SK-N-SH (cell line): ENCODE measurements at regions not wholly inside any gene's neighbourhood (a gene's known extent, or its start where the extent isn't known, plus 50 kb on each side); places are given as distances from the start of the nearest gene placed in this dataset.

Experiments
- CTCF ChIA-PET: fragments of 300-600, 350-600 bp; formaldehyde crosslinking; extraction: SDS; loops from one replicate; lab custom pipeline; 2021; lab: Yijun Ruan, JAX
- POLR2A ChIA-PET: fragments of 350-600 bp; sonication (Branson Sonifier 250); formaldehyde crosslinking; extraction: SDS; loops from one replicate; lab custom pipeline; 2020; ENCODE audit warnings: antibody characterized with exemption, inconsistent platforms; lab: Yijun Ruan, JAX
- DNase-seq: peaks from one replicate; pipeline ENCODE4 v3.0.0; 2012
- H2AFZ ChIP-seq: fragments of 200-600 bp; sonication (generic); 2 replicates; pipeline ENCODE4 v1.8.1; 2016; ENCODE audit warnings: antibody characterized with exemption, mild to moderate bottlenecking, low read depth
- H3F3A ChIP-seq: fragments of 200-600 bp; sonication (generic); replicated peaks from 2 replicates; pipeline ENCODE3; 2016; ENCODE audit warnings: antibody characterized with exemption, mild to moderate bottlenecking; ENCODE audit not compliant: insufficient read depth
- H3K27ac ChIP-seq, 2 experiments: fragments of 200-500 bp in 1 of 2; fragments of 200-600 bp in 1 of 2; sonication (Bioruptor generic) in 1 of 2; sonication (generic), shearing (Covaris generic) in 1 of 2; 2 replicates each; pipeline versions ENCODE4 v1.5.1 to v1.6.1; 2014 to 2016; ENCODE audit warnings: low read depth in 2 of 2, inconsistent platforms in 1 of 2, low read length in 1 of 2, mild to moderate bottlenecking in 1 of 2, mixed read lengths in 1 of 2
- H3K27me3 ChIP-seq: fragments of 200-600 bp; sonication (generic), shearing (Covaris generic); 2 replicates; pipeline ENCODE4 v1.6.1; 2016; ENCODE audit warnings: mixed run types; ENCODE audit not compliant: insufficient read depth
- H3K36me3 ChIP-seq, 2 experiments: fragments of 200-500 bp in 1 of 2; fragments of 200-600 bp in 1 of 2; sonication (Bioruptor generic) in 1 of 2; sonication (generic) in 1 of 2; replicated peaks in 1 of 2; 2 replicates each; pipeline versions ENCODE3 to v1.5.1; 2014 to 2016; ENCODE audit warnings: low read length in 1 of 2, mild to moderate bottlenecking in 1 of 2; ENCODE audit not compliant: insufficient read depth in 2 of 2, control insufficient read depth in 1 of 2
- H3K4me1 ChIP-seq, 2 experiments: fragments of 200-500 bp in 1 of 2; fragments of 200-600 bp in 1 of 2; sonication (Bioruptor generic) in 1 of 2; sonication (generic), shearing (Covaris generic) in 1 of 2; 2 replicates each; pipeline versions ENCODE4 v1.5.1 to v1.6.1; 2014 to 2016; ENCODE audit warnings: low read depth in 1 of 2, low read length in 1 of 2, mixed run types in 1 of 2; ENCODE audit not compliant: insufficient read depth in 2 of 2, control insufficient read depth in 1 of 2
- H3K4me2 ChIP-seq: fragments of 200-600 bp; sonication (generic), shearing (Covaris generic); 2 replicates; pipeline ENCODE4 v1.6.1; 2017; ENCODE audit warnings: mixed run types
- H3K4me3 ChIP-seq, 2 experiments: fragments of 200-500 bp in 1 of 2; fragments of 200-600 bp in 1 of 2; sonication (Bioruptor generic) in 1 of 2; sonication (generic), shearing (Covaris generic) in 1 of 2; 2 replicates each; pipeline versions ENCODE4 v1.5.1 to v1.8.1; 2014 to 2016; ENCODE audit warnings: low read depth in 2 of 2, inconsistent platforms in 1 of 2, low read length in 1 of 2, mild to moderate bottlenecking in 1 of 2, mixed read lengths in 1 of 2, moderate library complexity in 1 of 2
- H3K79me2 ChIP-seq: fragments of 200-600 bp; sonication (generic); 2 replicates; pipeline ENCODE4 v1.8.1; 2017; ENCODE audit warnings: mild to moderate bottlenecking; ENCODE audit not compliant: insufficient read depth
- H3K9ac ChIP-seq: fragments of 200-600 bp; sonication (generic); 2 replicates; pipeline ENCODE4 v1.6.1; 2017; ENCODE audit warnings: mixed run types
- H3K9me2 ChIP-seq: fragments of 200-600 bp; sonication (generic); 2 replicates; pipeline ENCODE4 v1.6.1; 2017; ENCODE audit warnings: mixed run types
- H3K9me3 ChIP-seq: fragments of 200-600 bp; sonication (generic); 2 replicates; pipeline ENCODE4 v1.6.1; 2017; ENCODE audit warnings: mixed run types, mild to moderate bottlenecking, moderate library complexity
- H4K20me1 ChIP-seq: fragments of 200-600 bp; sonication (generic); 2 replicates; pipeline ENCODE4 v1.6.1; 2017; ENCODE audit warnings: mild to moderate bottlenecking, mixed run types; ENCODE audit not compliant: insufficient read depth
- CHD2 ChIP-seq: fragments of 150-350 bp; IDR thresholded peaks from 2 replicates; pipeline ENCODE4 v1.6.1; 2018; ENCODE audit warnings: low read length; ENCODE audit not compliant: partially characterized antibody
- CTCF ChIP-seq: fragments of 200-600 bp; sonication (generic); IDR thresholded peaks from 2 replicates; pipeline ENCODE4 v1.6.1; 2017; ENCODE audit warnings: antibody characterized with exemption, mild to moderate bottlenecking, moderate library complexity
- FOSL2 ChIP-seq: IDR thresholded peaks from 2 replicates; pipeline ENCODE4 v1.4.0; 2012; ENCODE audit warnings: low read depth, mild to moderate bottlenecking, moderate library complexity, borderline replicate concordance
- FOXJ3 ChIP-seq: sonication (generic); formaldehyde crosslinking; IDR thresholded peaks from 2 replicates; pipeline ENCODE4 v1.5.1; 2020; ENCODE audit warnings: mild to moderate bottlenecking, missing genetic modification reagents
- MEF2A ChIP-seq: IDR thresholded peaks from 2 replicates; pipeline ENCODE4 v1.4.0; 2012; ENCODE audit warnings: low read depth, borderline replicate concordance
- MXI1 ChIP-seq: IDR thresholded peaks from 2 replicates; pipeline ENCODE4 v1.6.1; 2012; ENCODE audit warnings: mild to moderate bottlenecking, low read depth, low read length, improper control_type of control experiment
- NRF1 ChIP-seq: IDR thresholded peaks from 2 replicates; pipeline ENCODE4 v1.6.1; 2012; ENCODE audit warnings: low read depth, mild to moderate bottlenecking, low read length
- PBX3 ChIP-seq: IDR thresholded peaks from 2 replicates; pipeline ENCODE4; 2012
- REST ChIP-seq: IDR thresholded peaks from 2 replicates; pipeline ENCODE4 v1.6.1; 2012; ENCODE audit warnings: mild to moderate bottlenecking, low read depth, low read length, moderate library complexity
- RXRA ChIP-seq: IDR thresholded peaks from 2 replicates; pipeline ENCODE4 v1.4.0; 2012; ENCODE audit warnings: low read depth, mild to moderate bottlenecking, borderline replicate concordance
- SMC3 ChIP-seq: IDR thresholded peaks from 2 replicates; pipeline ENCODE4 v1.6.1; 2012; ENCODE audit warnings: low read depth, low read length, improper control_type of control experiment
- TAF1 ChIP-seq: IDR thresholded peaks from 2 replicates; pipeline ENCODE4 v1.6.1; 2012; ENCODE audit warnings: low read depth, mild to moderate bottlenecking, low read length, moderate library complexity, borderline replicate concordance
- TCF12 ChIP-seq: IDR thresholded peaks from 2 replicates; pipeline ENCODE4 v1.4.0; 2012
- USF1 ChIP-seq: IDR thresholded peaks from 2 replicates; pipeline ENCODE4 v1.4.0; 2012; ENCODE audit warnings: low read depth, borderline replicate concordance
- WGBS: methylation state at CpG from one replicate; pipeline ENCODE4 v1.1.6; 2017; ENCODE audit warnings: low lambda C conversion rate; 5-methylcytosine and 5-hydroxymethylcytosine counted together
- TF ChIP-seq, protein P1 (sequence below): fragments of 150-350 bp; IDR thresholded peaks from 2 replicates; pipeline ENCODE4 v1.6.1; 2017; ENCODE audit warnings: antibody characterized with exemption, low read length, low read depth, borderline replicate concordance

GRCh38 chr15:46316024-46316423 is 681.2 kb downstream of the SQOR start (continued):
- TF ChIP-seq PBX3: no peak
- TF ChIP-seq SMC3: no peak

GRCh38 chr15:46317029-46317428 is 682.2 kb downstream of the SQOR start:
- no peak overlapping the region for H3K27ac ChIP-seq
- no peaks in the 10 kb centered on the region for H3K36me3 ChIP-seq
- H3K4me2 ChIP-seq: no peak overlapping the region
- H4K20me1 ChIP-seq: no peaks in the 10 kb centered on the region
- H3K9ac ChIP-seq: no peak overlapping the region
- H3F3A ChIP-seq: no peaks in the 10 kb centered on the region
- no peak overlapping the region for H2AFZ ChIP-seq
- no peaks in the 10 kb centered on the region for H3K27me3 ChIP-seq
- H3K4me3 ChIP-seq: no peak overlapping the region
- ChIA-PET POLR2A (no interaction called here), CTCF (interaction anchor here (1.0 to 1.9 kb wide), 3 partner anchors 85 to 868 kb away, joined by 3 to 6 read pairs (median 3); no protein-coding TSS in a partner anchor)
- no peak for DNase-seq
- H3K4me1 ChIP-seq: peaks cover 0 to 15% of the 10 kb centered on the region in 2 experiments; a peak in 2 of 4 replicates
- no peaks in the 10 kb centered on the region for H3K9me2 ChIP-seq
- TF ChIP-seq MXI1 (no peak), RXRA (no peak), NRF1 (no peak), CTCF (no peak), PBX3 (no peak), REST (no peak), USF1 (no peak), MEF2A (no peak), CHD2 (no peak), TCF12 (no peak), FOSL2 (no peak), SMC3 (no peak), TAF1 (no peak), FOXJ3 (CRISPR knock-in tag) (no peak)
- TF ChIP-seq, protein P1, sequence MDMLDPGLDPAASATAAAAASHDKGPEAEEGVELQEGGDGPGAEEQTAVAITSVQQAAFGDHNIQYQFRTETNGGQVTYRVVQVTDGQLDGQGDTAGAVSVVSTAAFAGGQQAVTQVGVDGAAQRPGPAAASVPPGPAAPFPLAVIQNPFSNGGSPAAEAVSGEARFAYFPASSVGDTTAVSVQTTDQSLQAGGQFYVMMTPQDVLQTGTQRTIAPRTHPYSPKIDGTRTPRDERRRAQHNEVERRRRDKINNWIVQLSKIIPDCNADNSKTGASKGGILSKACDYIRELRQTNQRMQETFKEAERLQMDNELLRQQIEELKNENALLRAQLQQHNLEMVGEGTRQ: no peak
- TF ChIP-seq, all 33 proteins: peak for 0
- Histone ChIP-seq H3K79me2 (no peaks in the 10 kb centered on the region), H3K9me3 (no peaks in the 10 kb centered on the region)
- 23% methylated on average over 2 of the region's 2 CpGs for WGBS
